ENCODE measurements at regions not wholly inside any gene's neighbourhood (a gene's known extent, or its start where the extent isn't known, plus 50 kb on each side); places are given as distances from the start of the nearest gene placed in this dataset.

GRCh38 chr2:78908973-78909372 lies 116.5 kb upstream of the REG3G start:
- H3K27me3 ChIP-seq (ENCODE audit: control insufficient read depth in 2 of 2, insufficient read depth in 2 of 2, low read length in 2 of 2), result no peaks in the 10 kb centered on the region

GRCh38 chr2:78910376-78910775 lies 115.1 kb upstream of the REG3G start:
- no peaks in the 10 kb centered on the region for H3K9me3 ChIP-seq (ENCODE audit: control insufficient read depth in 2 of 2, low read length in 2 of 2)
- H3K27me3 ChIP-seq (ENCODE audit: control insufficient read depth in 2 of 2, insufficient read depth in 2 of 2, low read length in 2 of 2), result no peaks in the 10 kb centered on the region

More at GRCh38 chr2:78908973-78909372, 116.5 kb upstream of the REG3G start:
- Histone ChIP-seq H3K36me3 (ENCODE audit: control insufficient read depth in 2 of 2, insufficient read depth in 2 of 2, low read length in 2 of 2) (no peaks in the 10 kb centered on the region), H3K9ac (ENCODE audit: low read depth in 1 of 2, low read length in 2 of 2) (no peak overlapping the region), H3K9me3 (ENCODE audit: control insufficient read depth in 2 of 2, low read length in 2 of 2) (no peaks in the 10 kb centered on the region), H3K4me1 (ENCODE audit: control insufficient read depth in 2 of 2, insufficient read depth in 2 of 2, low read length in 2 of 2) (no peaks in the 10 kb centered on the region), H3K27ac (ENCODE audit: low read depth in 2 of 2, low read length in 2 of 2) (no peak overlapping the region), H3K4me3 (ENCODE audit: low read length in 2 of 2) (no peak overlapping the region)

GRCh38 chr2:78913257-78913656 lies 112.2 kb upstream of the REG3G start:
- Histone ChIP-seq H3K9me3 (ENCODE audit: control insufficient read depth in 2 of 2, low read length in 2 of 2) (no peaks in the 10 kb centered on the region), H3K27ac (ENCODE audit: low read depth in 2 of 2, low read length in 2 of 2) (no peak overlapping the region), H3K36me3 (ENCODE audit: control insufficient read depth in 2 of 2, insufficient read depth in 2 of 2, low read length in 2 of 2) (no peaks in the 10 kb centered on the region), H3K4me1 (ENCODE audit: control insufficient read depth in 2 of 2, insufficient read depth in 2 of 2, low read length in 2 of 2) (no peaks in the 10 kb centered on the region), H3K4me3 (ENCODE audit: low read length in 2 of 2) (no peak overlapping the region), H3K27me3 (ENCODE audit: control insufficient read depth in 2 of 2, insufficient read depth in 2 of 2, low read length in 2 of 2) (no peaks in the 10 kb centered on the region), H3K9ac (ENCODE audit: low read depth in 1 of 2, low read length in 2 of 2) (no peak overlapping the region)

More at GRCh38 chr2:78910376-78910775, 115.1 kb upstream of the REG3G start:
- Histone ChIP-seq H3K4me3 (ENCODE audit: low read length in 2 of 2) (no peak overlapping the region), H3K36me3 (ENCODE audit: control insufficient read depth in 2 of 2, insufficient read depth in 2 of 2, low read length in 2 of 2) (no peaks in the 10 kb centered on the region), H3K4me1 (ENCODE audit: control insufficient read depth in 2 of 2, insufficient read depth in 2 of 2, low read length in 2 of 2) (no peaks in the 10 kb centered on the region), H3K27ac (ENCODE audit: low read depth in 2 of 2, low read length in 2 of 2) (no peak overlapping the region), H3K9ac (ENCODE audit: low read depth in 1 of 2, low read length in 2 of 2) (no peak overlapping the region)

DNA sequence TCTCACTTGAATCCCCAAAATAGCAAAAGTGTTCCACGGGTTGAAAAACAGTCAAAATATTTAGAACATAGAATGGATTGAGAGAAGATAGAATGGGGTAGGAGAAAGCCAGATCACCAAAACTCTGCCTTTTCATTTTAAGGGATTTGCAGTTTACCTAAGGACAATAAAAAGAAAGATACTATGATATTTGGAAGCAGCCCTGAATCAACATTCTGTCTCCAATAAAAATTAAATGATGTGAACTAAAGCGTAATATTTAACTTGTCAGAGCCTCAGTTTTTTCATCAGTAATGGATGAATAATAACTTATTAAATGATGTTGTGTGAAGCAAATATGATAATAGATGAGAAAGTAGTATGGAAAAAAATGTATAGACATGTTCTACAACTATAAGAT lies 100.2 kb upstream of the REG3G start:
- no peaks in the 10 kb centered on the region for H3K4me1 ChIP-seq (ENCODE audit: control insufficient read depth in 2 of 2, insufficient read depth in 2 of 2, low read length in 2 of 2)
- H3K9me3 ChIP-seq (ENCODE audit: control insufficient read depth in 2 of 2, low read length in 2 of 2), result no peaks in the 10 kb centered on the region
- no peak overlapping the region for H3K4me3 ChIP-seq (ENCODE audit: low read length in 2 of 2)
- H3K36me3 ChIP-seq (ENCODE audit: control insufficient read depth in 2 of 2, insufficient read depth in 2 of 2, low read length in 2 of 2), result no peaks in the 10 kb centered on the region
- H3K27ac ChIP-seq (ENCODE audit: low read depth in 2 of 2, low read length in 2 of 2), result no peak overlapping the region
- no peaks in the 10 kb centered on the region for H3K27me3 ChIP-seq (ENCODE audit: control insufficient read depth in 2 of 2, insufficient read depth in 2 of 2, low read length in 2 of 2)
- H3K9ac ChIP-seq (ENCODE audit: low read depth in 1 of 2, low read length in 2 of 2), result no peak overlapping the region

DNA sequence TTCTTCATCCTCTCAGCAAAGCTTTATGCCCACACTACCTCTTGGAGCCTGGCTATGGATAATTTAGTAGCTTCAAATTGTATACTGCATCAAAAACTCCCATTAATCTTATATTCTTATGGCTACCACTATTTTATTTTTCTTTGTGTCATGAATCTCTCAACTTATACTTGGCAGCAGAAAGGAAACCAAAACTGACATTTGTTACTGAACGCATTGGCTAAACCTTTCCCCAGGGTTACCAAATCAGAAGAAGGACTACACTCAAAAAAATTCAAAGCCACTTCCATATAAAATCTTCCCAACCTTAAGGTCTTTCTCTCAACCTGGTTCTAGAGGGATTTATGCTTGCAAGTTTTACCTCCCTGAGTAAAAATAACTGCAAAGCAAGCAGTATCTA lies 97.0 kb upstream of the REG3G start:
- Histone ChIP-seq H3K36me3 (ENCODE audit: control insufficient read depth in 2 of 2, insufficient read depth in 2 of 2, low read length in 2 of 2) (no peaks in the 10 kb centered on the region), H3K4me1 (ENCODE audit: control insufficient read depth in 2 of 2, insufficient read depth in 2 of 2, low read length in 2 of 2) (no peaks in the 10 kb centered on the region), H3K4me3 (ENCODE audit: low read length in 2 of 2) (no peak overlapping the region), H3K9me3 (ENCODE audit: control insufficient read depth in 2 of 2, low read length in 2 of 2) (no peaks in the 10 kb centered on the region), H3K27me3 (ENCODE audit: control insufficient read depth in 2 of 2, insufficient read depth in 2 of 2, low read length in 2 of 2) (no peaks in the 10 kb centered on the region), H3K9ac (ENCODE audit: low read depth in 1 of 2, low read length in 2 of 2) (no peak overlapping the region), H3K27ac (ENCODE audit: low read depth in 2 of 2, low read length in 2 of 2) (no peak overlapping the region)

DNA sequence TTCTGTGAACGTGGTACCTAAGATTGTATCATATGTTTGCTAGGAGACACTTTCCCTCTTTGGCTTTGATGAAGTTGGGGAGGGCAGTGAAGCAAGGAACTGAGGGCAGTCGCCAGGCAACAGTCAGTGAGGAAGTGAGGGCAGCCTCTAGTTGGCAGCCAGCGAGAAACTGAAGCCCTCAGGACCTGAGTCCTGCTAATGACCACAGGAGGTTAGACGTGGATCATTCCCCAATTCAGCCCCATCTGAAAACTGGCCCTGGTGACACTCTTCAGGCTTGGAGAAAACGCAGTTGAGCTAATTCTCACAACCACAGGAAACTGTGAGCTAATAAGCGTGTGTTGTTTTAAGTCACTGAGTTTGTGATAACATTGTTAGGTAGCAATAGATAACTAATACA lies 84.5 kb upstream of the REG3G start:
- H3K9me3 ChIP-seq (ENCODE audit: control insufficient read depth in 2 of 2, low read length in 2 of 2), result no peaks in the 10 kb centered on the region
- H3K4me1 ChIP-seq (ENCODE audit: control insufficient read depth in 2 of 2, insufficient read depth in 2 of 2, low read length in 2 of 2), result no peaks in the 10 kb centered on the region
- H3K4me3 ChIP-seq (ENCODE audit: low read length in 2 of 2), result no peak overlapping the region
- no peaks in the 10 kb centered on the region for H3K36me3 ChIP-seq (ENCODE audit: control insufficient read depth in 2 of 2, insufficient read depth in 2 of 2, low read length in 2 of 2)
- H3K27me3 ChIP-seq (ENCODE audit: control insufficient read depth in 2 of 2, insufficient read depth in 2 of 2, low read length in 2 of 2), result no peaks in the 10 kb centered on the region
- no peak overlapping the region for H3K27ac ChIP-seq (ENCODE audit: low read depth in 2 of 2, low read length in 2 of 2)
- H3K9ac ChIP-seq (ENCODE audit: low read depth in 1 of 2, low read length in 2 of 2), result no peak overlapping the region

DNA sequence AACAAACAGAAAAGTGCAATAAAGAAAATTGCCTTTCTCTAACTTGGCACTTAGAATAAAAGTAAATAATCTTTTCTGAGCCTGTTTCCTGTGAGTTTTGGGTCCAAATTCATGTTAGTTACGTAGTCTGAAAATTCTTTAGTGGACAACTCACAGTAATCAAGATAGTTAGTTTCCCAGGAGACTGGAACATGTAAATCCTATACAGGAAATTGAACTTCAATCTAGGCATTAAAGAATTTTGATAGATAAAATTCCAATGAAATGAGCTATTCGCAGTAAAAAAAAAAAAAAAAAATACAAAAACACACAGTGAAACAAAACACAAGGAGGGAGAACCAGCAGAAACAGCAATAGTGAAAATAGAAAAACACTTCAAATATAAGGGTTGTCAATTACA lies 83.8 kb upstream of the REG3G start:
- H3K27ac ChIP-seq (ENCODE audit: low read depth in 2 of 2, low read length in 2 of 2), result no peak overlapping the region
- no peaks in the 10 kb centered on the region for H3K9me3 ChIP-seq (ENCODE audit: control insufficient read depth in 2 of 2, low read length in 2 of 2)
- H3K4me3 ChIP-seq (ENCODE audit: low read length in 2 of 2), result no peak overlapping the region
- H3K9ac ChIP-seq (ENCODE audit: low read depth in 1 of 2, low read length in 2 of 2), result no peak overlapping the region
- H3K36me3 ChIP-seq (ENCODE audit: control insufficient read depth in 2 of 2, insufficient read depth in 2 of 2, low read length in 2 of 2), result no peaks in the 10 kb centered on the region
- H3K4me1 ChIP-seq (ENCODE audit: control insufficient read depth in 2 of 2, insufficient read depth in 2 of 2, low read length in 2 of 2), result no peaks in the 10 kb centered on the region
- no peaks in the 10 kb centered on the region for H3K27me3 ChIP-seq (ENCODE audit: control insufficient read depth in 2 of 2, insufficient read depth in 2 of 2, low read length in 2 of 2)

- Histone ChIP-seq H3K27ac (ENCODE audit: low read depth in 2 of 2, low read length in 2 of 2) (no peak overlapping the region), H3K9me3 (ENCODE audit: control insufficient read depth in 2 of 2, low read length in 2 of 2) (no peaks in the 10 kb centered on the region), H3K36me3 (ENCODE audit: control insufficient read depth in 2 of 2, insufficient read depth in 2 of 2, low read length in 2 of 2) (no peaks in the 10 kb centered on the region), H3K27me3 (ENCODE audit: control insufficient read depth in 2 of 2, insufficient read depth in 2 of 2, low read length in 2 of 2) (no peaks in the 10 kb centered on the region), H3K4me3 (ENCODE audit: low read length in 2 of 2) (no peak overlapping the region), H3K9ac (ENCODE audit: low read depth in 1 of 2, low read length in 2 of 2) (no peak overlapping the region), H3K4me1 (ENCODE audit: control insufficient read depth in 2 of 2, insufficient read depth in 2 of 2, low read length in 2 of 2) (no peaks in the 10 kb centered on the region)
Measured at GRCh38 chr2:78963881-78964280, 61.6 kb upstream of the REG3G start.

DNA sequence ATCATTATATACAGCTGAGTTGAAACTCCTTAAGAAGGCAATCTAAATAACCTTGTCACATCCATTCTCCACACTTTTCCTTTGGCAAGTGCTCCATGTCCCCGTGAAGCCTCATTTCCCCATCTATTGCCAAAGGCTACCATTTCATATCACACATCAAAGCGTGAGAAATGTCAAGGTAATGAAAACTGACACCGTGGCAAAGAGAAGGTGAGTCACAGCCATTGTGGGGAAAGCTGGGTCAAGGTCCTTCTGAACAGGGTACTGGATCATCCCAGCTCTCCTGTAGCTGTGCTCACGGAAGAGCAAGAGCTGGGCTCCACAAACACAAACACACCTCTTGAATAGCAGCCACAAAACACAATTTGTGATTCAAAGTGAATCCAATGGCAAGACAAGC lies 58.2 kb upstream of the REG3G start:
- no peaks in the 10 kb centered on the region for H3K4me1 ChIP-seq (ENCODE audit: control insufficient read depth in 2 of 2, insufficient read depth in 2 of 2, low read length in 2 of 2)
- no peaks in the 10 kb centered on the region for H3K9me3 ChIP-seq (ENCODE audit: control insufficient read depth in 2 of 2, low read length in 2 of 2)
- H3K9ac ChIP-seq (ENCODE audit: low read depth in 1 of 2, low read length in 2 of 2), result no peak overlapping the region
- H3K4me3 ChIP-seq (ENCODE audit: low read length in 2 of 2), result no peak overlapping the region
- no peaks in the 10 kb centered on the region for H3K27me3 ChIP-seq (ENCODE audit: control insufficient read depth in 2 of 2, insufficient read depth in 2 of 2, low read length in 2 of 2)
- H3K36me3 ChIP-seq (ENCODE audit: control insufficient read depth in 2 of 2, insufficient read depth in 2 of 2, low read length in 2 of 2), result no peaks in the 10 kb centered on the region
- no peak overlapping the region for H3K27ac ChIP-seq (ENCODE audit: low read depth in 2 of 2, low read length in 2 of 2)

GRCh38 chr2:78973630-78974029 lies 51.9 kb upstream of the REG3G start:
- H3K27me3 ChIP-seq (ENCODE audit: control insufficient read depth in 2 of 2, insufficient read depth in 2 of 2, low read length in 2 of 2), result no peaks in the 10 kb centered on the region
- H3K4me3 ChIP-seq (ENCODE audit: low read length in 2 of 2), result no peak overlapping the region
- no peak overlapping the region for H3K27ac ChIP-seq (ENCODE audit: low read depth in 2 of 2, low read length in 2 of 2)
- no peaks in the 10 kb centered on the region for H3K9me3 ChIP-seq (ENCODE audit: control insufficient read depth in 2 of 2, low read length in 2 of 2)
- H3K9ac ChIP-seq (ENCODE audit: low read depth in 1 of 2, low read length in 2 of 2), result no peak overlapping the region
- H3K36me3 ChIP-seq (ENCODE audit: control insufficient read depth in 2 of 2, insufficient read depth in 2 of 2, low read length in 2 of 2), result no peaks in the 10 kb centered on the region
- no peaks in the 10 kb centered on the region for H3K4me1 ChIP-seq (ENCODE audit: control insufficient read depth in 2 of 2, insufficient read depth in 2 of 2, low read length in 2 of 2)
